ENCODE measurements at regions not wholly inside any gene's neighbourhood (a gene's known extent, or its start where the extent isn't known, plus 50 kb on each side); places are given as distances from the start of the nearest gene placed in this dataset.

DNA sequence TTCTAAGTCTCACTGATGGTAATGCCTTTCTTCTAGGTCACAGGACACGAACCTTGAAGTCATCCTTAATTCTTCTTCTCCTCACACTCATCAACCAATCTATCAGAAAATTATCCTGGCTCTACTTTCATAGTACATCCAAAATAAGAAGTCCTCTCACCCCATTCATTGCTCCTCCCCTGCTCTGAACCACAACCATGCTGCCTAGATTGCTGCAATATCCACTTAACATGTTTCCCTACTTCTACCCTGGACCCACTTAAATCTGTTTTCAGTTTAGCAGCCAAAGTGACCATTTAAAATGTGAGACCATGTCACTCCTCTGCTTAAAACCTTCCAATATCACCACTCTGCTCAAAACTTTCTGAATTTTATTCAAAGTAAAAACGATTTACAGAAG lies 445.9 kb upstream of the FAT3 start:
- TF ChIP-seq POLR2A (IDR thresholded peaks at IDR 0.05) = no peak
- TF ChIP-seq, protein P1, sequence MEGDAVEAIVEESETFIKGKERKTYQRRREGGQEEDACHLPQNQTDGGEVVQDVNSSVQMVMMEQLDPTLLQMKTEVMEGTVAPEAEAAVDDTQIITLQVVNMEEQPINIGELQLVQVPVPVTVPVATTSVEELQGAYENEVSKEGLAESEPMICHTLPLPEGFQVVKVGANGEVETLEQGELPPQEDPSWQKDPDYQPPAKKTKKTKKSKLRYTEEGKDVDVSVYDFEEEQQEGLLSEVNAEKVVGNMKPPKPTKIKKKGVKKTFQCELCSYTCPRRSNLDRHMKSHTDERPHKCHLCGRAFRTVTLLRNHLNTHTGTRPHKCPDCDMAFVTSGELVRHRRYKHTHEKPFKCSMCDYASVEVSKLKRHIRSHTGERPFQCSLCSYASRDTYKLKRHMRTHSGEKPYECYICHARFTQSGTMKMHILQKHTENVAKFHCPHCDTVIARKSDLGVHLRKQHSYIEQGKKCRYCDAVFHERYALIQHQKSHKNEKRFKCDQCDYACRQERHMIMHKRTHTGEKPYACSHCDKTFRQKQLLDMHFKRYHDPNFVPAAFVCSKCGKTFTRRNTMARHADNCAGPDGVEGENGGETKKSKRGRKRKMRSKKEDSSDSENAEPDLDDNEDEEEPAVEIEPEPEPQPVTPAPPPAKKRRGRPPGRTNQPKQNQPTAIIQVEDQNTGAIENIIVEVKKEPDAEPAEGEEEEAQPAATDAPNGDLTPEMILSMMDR (IDR thresholded peaks at IDR 0.05) = no peak
